HG03442 (cell line): ENCODE measurements at regions not wholly inside any gene's neighbourhood (a gene's known extent, or its start where the extent isn't known, plus 50 kb on each side); places are given as distances from the start of the nearest gene placed in this dataset.
A peak's percentile ranks its signal among the peaks of the same experiment; 100 is the strongest.
"Not testable (repeated sequence)": the region's sequence is repeated elsewhere in the genome, so short reads cannot be mapped to it uniquely, and the experiment has no call there.

Source experiments
- ATAC-seq: cut with Tn5 transposase; IDR thresholded peaks from one replicate; pipeline ENCODE4 v1.9.1; 2021; ENCODE audit warnings: mild to moderate bottlenecking, moderate library complexity; ENCODE audit not compliant: unreplicated experiment

- ATAC-seq, result no peak
Measured at GRCh38 chr2:595831-596592, 81.2 kb downstream of the TMEM18 start.

- ATAC-seq, result no peak
Measured at GRCh38 chr2:595141-595815, 81.9 kb downstream of the TMEM18 start.

- ATAC-seq, result no peak
Measured at GRCh38 chr2:594297-594949, 82.8 kb downstream of the TMEM18 start.

GRCh38 chr2:593356-594026 lies 83.7 kb downstream of the TMEM18 start:
- ATAC-seq, result no peak

- no peak for ATAC-seq
Measured at GRCh38 chr2:592737-593136, 84.5 kb downstream of the TMEM18 start.

- no peak for ATAC-seq
Measured at GRCh38 chr2:590214-591175, 86.7 kb downstream of the TMEM18 start.

GRCh38 chr2:589281-590130 lies 87.7 kb downstream of the TMEM18 start:
- ATAC-seq, result no peak

GRCh38 chr2:588074-588645 lies 89.0 kb downstream of the TMEM18 start:
- ATAC-seq, result no peak

- ATAC-seq, result no peak
Measured at GRCh38 chr2:587087-587960, 89.9 kb downstream of the TMEM18 start.

- no peak for ATAC-seq
Measured at GRCh38 chr2:586641-587076, 90.5 kb downstream of the TMEM18 start.

GRCh38 chr2:584863-585823 lies 92.1 kb downstream of the TMEM18 start:
- peak; percentile 99 for ATAC-seq

GRCh38 chr2:583666-584065 lies 93.5 kb downstream of the TMEM18 start:
- ATAC-seq, result no peak

- no peak for ATAC-seq
Measured at GRCh38 chr2:582792-583528, 94.2 kb downstream of the TMEM18 start.

GRCh38 chr2:582289-582688 lies 94.9 kb downstream of the TMEM18 start:
- ATAC-seq, result not testable (repeated sequence)

- no peak for ATAC-seq
Measured at GRCh38 chr2:579961-580360, 97.2 kb downstream of the TMEM18 start.

GRCh38 chr2:579351-579886 lies 97.8 kb downstream of the TMEM18 start:
- ATAC-seq, result no peak
